OCI-LY3 (cell line): ENCODE measurements at regions not wholly inside any gene's neighbourhood (a gene's known extent, or its start where the extent isn't known, plus 50 kb on each side); places are given as distances from the start of the nearest gene placed in this dataset.
A peak's percentile ranks its signal among the peaks of the same experiment; 100 is the strongest.

ENCODE experiments used
- H2AFZ ChIP-seq: fragments of 200-600, 300-600 bp; shearing (Covaris generic); 2 replicates; pipeline ENCODE4 v1.6.0; 2014; ENCODE audit warnings: antibody characterized with exemption, low read depth, low read length
- H3K27ac ChIP-seq: fragments of 200-600, 300-600 bp; sonication (generic); 2 replicates; pipeline ENCODE4 v1.5.1; 2014; ENCODE audit warnings: mild to moderate bottlenecking, low read length, moderate library complexity, mixed read lengths
- H3K27me3 ChIP-seq: fragments of 200-600, 300-600 bp; sonication (generic); 2 replicates; pipeline ENCODE4 v1.6.1; 2014; ENCODE audit warnings: low read depth, low read length, mixed read lengths
- H3K36me3 ChIP-seq: fragments of 200-600, 300-600 bp; sonication (generic); replicated peaks from 2 replicates; pipeline ENCODE3; 2014; ENCODE audit warnings: low read depth, low read length, mixed read lengths
- H3K4me1 ChIP-seq: fragments of 300-600, 200-600 bp; sonication (generic); 2 replicates; pipeline ENCODE4 v1.6.1; 2014; ENCODE audit warnings: low read length, mixed read lengths
- H3K4me2 ChIP-seq: fragments of 200-600, 300-600 bp; sonication (generic); 2 replicates; pipeline ENCODE4 v1.6.1; 2014; ENCODE audit warnings: low read length, mixed read lengths
- H3K4me3 ChIP-seq: fragments of 300-600, 200-600 bp; sonication (generic); 2 replicates; pipeline ENCODE4 v1.5.1; 2014; ENCODE audit warnings: antibody characterized with exemption, mild to moderate bottlenecking, low read length, moderate library complexity
- H3K79me2 ChIP-seq: fragments of 300-600, 200-600 bp; shearing (Covaris generic); 2 replicates; pipeline ENCODE4 v1.6.1; 2014; ENCODE audit warnings: mild to moderate bottlenecking, low read length, mixed read lengths
- H3K9ac ChIP-seq: fragments of 300-600, 200-600 bp; shearing (Covaris generic); 2 replicates; pipeline ENCODE4 v1.6.0; 2014; ENCODE audit warnings: mild to moderate bottlenecking, low read length, moderate library complexity
- H3K9me3 ChIP-seq: fragments of 200-600, 300-600 bp; shearing (Covaris generic); 2 replicates; pipeline ENCODE4 v1.6.1; 2014; ENCODE audit warnings: low read length, mixed read lengths; ENCODE audit not compliant: insufficient read depth
- H4K20me1 ChIP-seq: fragments of 200-600, 300-600 bp; sonication (generic); 2 replicates; pipeline ENCODE4 v1.6.1; 2016; ENCODE audit warnings: low read length, mixed read lengths; ENCODE audit not compliant: insufficient read depth
- CTCF ChIP-seq: fragments of 200-600, 300-600 bp; sonication (generic); IDR thresholded peaks from 2 replicates; pipeline ENCODE4 v1.5.1; 2014; ENCODE audit warnings: antibody characterized with exemption, low read length, low read depth
- EZH2phosphoT487 ChIP-seq: fragments of 200-600 bp; shearing (Covaris generic); IDR thresholded peaks from 2 replicates; pipeline ENCODE4 v1.6.1; 2018; ENCODE audit warnings: antibody characterized with exemption, mixed run types, low read depth

GRCh38 chr4:86487738-86488348, 106.3 kb upstream of the PTPN13 start:
- Histone ChIP-seq H2AFZ (no peak overlapping the region), H3K4me1 (0 out of 2 replicates have a peak, but pooled peaks cover under 1% of the 10 kb centered on the region), H3K9ac (no peak overlapping the region), H4K20me1 (no peaks in the 10 kb centered on the region), H3K4me3 (no peak overlapping the region), H3K9me3 (no peaks in the 10 kb centered on the region), H3K36me3 (no peaks in the 10 kb centered on the region), H3K27me3 (no peaks in the 10 kb centered on the region), H3K4me2 (no peak overlapping the region), H3K27ac (no peak overlapping the region), H3K79me2 (no peaks in the 10 kb centered on the region)
- TF ChIP-seq EZH2phosphoT487: no peak
- TF ChIP-seq CTCF: no peak

GRCh38 chr4:86493460-86493859, 100.7 kb upstream of the PTPN13 start:
- Histone ChIP-seq H3K36me3 (no peaks in the 10 kb centered on the region), H3K27me3 (no peaks in the 10 kb centered on the region), H4K20me1 (no peaks in the 10 kb centered on the region), H3K9me3 (no peaks in the 10 kb centered on the region), H3K27ac (no peak overlapping the region), H2AFZ (no peak overlapping the region), H3K4me3 (no peak overlapping the region), H3K4me2 (no peak overlapping the region), H3K9ac (no peak overlapping the region), H3K4me1 (peaks cover 9% of the 10 kb centered on the region), H3K79me2 (no peaks in the 10 kb centered on the region)
- TF ChIP-seq CTCF (no peak), EZH2phosphoT487 (no peak)

GRCh38 chr4:86496094-86497080, 97.7 kb upstream of the PTPN13 start:
- H3K4me2 ChIP-seq: peak overlapping the region; percentile 22; the same call in 1 of the 2 replicates

More at GRCh38 chr4:86496094-86497080, 97.7 kb upstream of the PTPN13 start:
- no peaks in the 10 kb centered on the region; the same call in 1 of the 2 replicates for H3K27me3 ChIP-seq
- H3K27ac ChIP-seq: no peak overlapping the region
- H3K4me1 ChIP-seq: peaks cover 9% of the 10 kb centered on the region
- TF ChIP-seq EZH2phosphoT487 (no peak), CTCF (peak; percentile 92)
- no peaks in the 10 kb centered on the region for H3K79me2 ChIP-seq
- H3K4me3 ChIP-seq: no peak overlapping the region
- no peaks in the 10 kb centered on the region for H3K36me3 ChIP-seq
- no peaks in the 10 kb centered on the region for H3K9me3 ChIP-seq
- no peak overlapping the region for H3K9ac ChIP-seq
- H2AFZ ChIP-seq: no peak overlapping the region; the same call in 1 of the 2 replicates
- H4K20me1 ChIP-seq: no peaks in the 10 kb centered on the region
